ENCODE measurements at regions not wholly inside any gene's neighbourhood (a gene's known extent, or its start where the extent isn't known, plus 50 kb on each side); places are given as distances from the start of the nearest gene placed in this dataset.

DNA sequence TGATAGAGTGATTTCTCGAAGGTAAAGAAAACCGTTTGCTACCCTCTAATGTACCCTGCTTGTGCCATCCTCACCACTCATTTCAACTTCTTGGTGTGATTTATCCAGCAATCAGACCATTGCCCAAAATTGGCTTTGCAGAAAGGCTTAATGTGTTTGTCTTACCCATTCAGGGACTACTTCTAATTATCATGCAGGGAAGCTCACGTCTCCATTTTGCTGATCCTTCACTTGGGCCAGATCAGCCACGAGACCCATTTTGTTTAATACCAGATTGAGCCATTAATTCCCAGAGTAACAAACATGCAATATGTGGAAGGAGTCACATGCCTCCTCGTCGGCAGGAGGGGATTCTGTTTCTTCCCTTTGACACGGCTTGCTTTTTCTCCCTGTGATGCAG, 51.1 kb upstream of the CRY1 start:
- no peak for DNase-seq (ENCODE audit: low read depth)
- no peak overlapping the region for H3K4me3 ChIP-seq (ENCODE audit: low read depth, low read length)
- TF ChIP-seq, protein P1, sequence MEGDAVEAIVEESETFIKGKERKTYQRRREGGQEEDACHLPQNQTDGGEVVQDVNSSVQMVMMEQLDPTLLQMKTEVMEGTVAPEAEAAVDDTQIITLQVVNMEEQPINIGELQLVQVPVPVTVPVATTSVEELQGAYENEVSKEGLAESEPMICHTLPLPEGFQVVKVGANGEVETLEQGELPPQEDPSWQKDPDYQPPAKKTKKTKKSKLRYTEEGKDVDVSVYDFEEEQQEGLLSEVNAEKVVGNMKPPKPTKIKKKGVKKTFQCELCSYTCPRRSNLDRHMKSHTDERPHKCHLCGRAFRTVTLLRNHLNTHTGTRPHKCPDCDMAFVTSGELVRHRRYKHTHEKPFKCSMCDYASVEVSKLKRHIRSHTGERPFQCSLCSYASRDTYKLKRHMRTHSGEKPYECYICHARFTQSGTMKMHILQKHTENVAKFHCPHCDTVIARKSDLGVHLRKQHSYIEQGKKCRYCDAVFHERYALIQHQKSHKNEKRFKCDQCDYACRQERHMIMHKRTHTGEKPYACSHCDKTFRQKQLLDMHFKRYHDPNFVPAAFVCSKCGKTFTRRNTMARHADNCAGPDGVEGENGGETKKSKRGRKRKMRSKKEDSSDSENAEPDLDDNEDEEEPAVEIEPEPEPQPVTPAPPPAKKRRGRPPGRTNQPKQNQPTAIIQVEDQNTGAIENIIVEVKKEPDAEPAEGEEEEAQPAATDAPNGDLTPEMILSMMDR (IDR thresholded peaks at IDR 0.05; ENCODE audit: insufficient read depth, low read depth, low read length), result no peak

DNA sequence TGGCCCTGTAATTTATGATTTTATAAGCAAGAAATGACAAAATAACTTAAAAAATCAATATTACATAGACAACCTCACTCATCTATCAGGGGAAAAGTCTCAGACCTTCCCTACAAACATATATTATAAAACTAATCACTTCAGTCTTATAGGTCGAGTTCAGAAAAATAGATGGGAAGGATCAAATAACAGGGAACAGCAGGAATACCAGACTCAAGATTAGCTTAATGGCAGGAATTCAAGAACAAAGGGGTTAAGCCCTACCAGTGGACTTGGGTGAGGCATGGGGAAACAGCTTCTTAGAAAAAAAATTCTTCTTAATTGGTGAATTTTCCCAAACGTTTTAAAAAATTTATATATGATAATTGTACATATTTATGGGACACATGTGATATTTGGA, 51.6 kb upstream of the CRY1 start:
- TF ChIP-seq, protein P1 (IDR thresholded peaks at IDR 0.05; ENCODE audit: insufficient read depth, low read depth, low read length), result no peak
- DNase-seq (ENCODE audit: low read depth), result no peak
- H3K4me3 ChIP-seq (ENCODE audit: low read depth, low read length), result no peak overlapping the region

GRCh38 chr12:107145397-107145796, 52.0 kb upstream of the CRY1 start:
- H3K4me3 ChIP-seq (ENCODE audit: low read depth, low read length), result no peak overlapping the region
- peak; percentile 26 for DNase-seq (ENCODE audit: low read depth)
- TF ChIP-seq, protein P1 (IDR thresholded peaks at IDR 0.05; ENCODE audit: insufficient read depth, low read depth, low read length), result no peak

DNA sequence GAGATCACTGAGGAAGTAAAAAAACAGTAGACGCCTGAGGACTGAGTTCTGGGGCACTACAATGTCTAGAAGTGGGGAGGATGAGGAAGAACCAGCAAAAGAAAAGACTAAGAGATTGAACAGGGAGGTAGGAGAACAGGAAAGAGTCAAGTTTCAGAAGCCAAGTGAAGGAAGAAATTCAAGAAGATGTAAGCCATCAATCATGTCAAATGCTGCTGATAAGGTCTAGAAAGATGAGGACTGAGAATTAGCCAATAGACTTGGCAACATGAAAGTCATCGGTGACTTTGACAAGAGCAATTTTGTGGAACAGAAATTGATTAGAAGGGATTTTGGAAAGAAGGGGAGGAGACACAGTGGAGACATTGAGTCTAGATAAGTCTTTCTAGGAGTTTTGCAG, 54.8 kb upstream of the CRY1 start:
- TF ChIP-seq, protein P1 (IDR thresholded peaks at IDR 0.05; ENCODE audit: insufficient read depth, low read depth, low read length), result no peak
- no peak for DNase-seq (ENCODE audit: low read depth)
- H3K4me3 ChIP-seq (ENCODE audit: low read depth, low read length), result no peak overlapping the region

DNA sequence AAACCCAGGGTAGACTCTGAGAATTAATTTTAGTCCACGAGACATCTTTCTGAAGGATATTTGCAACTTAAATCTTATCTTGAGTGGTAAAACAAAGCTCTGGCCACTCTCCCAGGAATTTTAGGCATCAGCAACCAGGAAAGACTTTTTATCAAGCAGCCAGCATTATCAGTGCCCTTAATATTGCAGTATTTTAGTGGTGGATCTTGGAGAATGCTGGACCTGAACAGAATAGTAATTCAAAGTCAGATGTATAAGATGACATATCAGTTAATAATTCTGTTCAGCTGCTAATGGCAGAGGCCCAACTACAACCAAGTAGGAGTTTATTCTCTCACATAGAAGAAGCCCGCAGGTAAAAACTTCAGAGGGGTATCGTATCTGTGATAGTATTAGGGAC, 59.0 kb upstream of the CRY1 start:
- no peak overlapping the region for H3K4me3 ChIP-seq (ENCODE audit: low read depth, low read length)
- TF ChIP-seq, protein P1 (IDR thresholded peaks at IDR 0.05; ENCODE audit: insufficient read depth, low read depth, low read length), result no peak
- no peak for DNase-seq (ENCODE audit: low read depth)

- DNase-seq (ENCODE audit: low read depth), result no peak
- H3K4me3 ChIP-seq (ENCODE audit: low read depth, low read length), result no peak overlapping the region
- TF ChIP-seq, protein P1 (IDR thresholded peaks at IDR 0.05; ENCODE audit: insufficient read depth, low read depth, low read length), result no peak
Observed at GRCh38 chr12:107159384-107159900, 66.1 kb upstream of the CRY1 start.

DNA sequence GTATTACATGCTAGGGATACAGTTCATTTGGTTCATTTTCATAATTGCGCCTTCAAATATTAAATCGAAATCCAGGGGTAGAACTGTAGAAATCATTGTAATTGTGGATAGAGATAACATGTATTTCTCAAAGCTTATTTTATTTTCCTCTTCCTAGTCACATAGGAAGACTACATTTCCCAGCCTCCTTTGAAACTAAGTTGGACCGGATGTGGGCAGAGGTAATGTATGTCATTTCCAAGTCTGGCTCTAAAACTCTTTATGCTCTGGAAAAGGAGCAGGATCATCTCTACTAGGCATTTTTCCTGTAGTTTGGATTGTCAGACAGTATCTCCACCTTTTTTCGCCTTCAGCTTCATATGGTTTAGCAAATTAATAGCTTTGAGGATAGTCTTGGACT, 70.1 kb upstream of the CRY1 start:
- TF ChIP-seq, protein P1 (IDR thresholded peaks at IDR 0.05; ENCODE audit: insufficient read depth, low read depth, low read length), result no peak

More for the DNA sequence above, 70.1 kb upstream of the CRY1 start:
- no peak for DNase-seq (ENCODE audit: low read depth)
- no peak overlapping the region for H3K4me3 ChIP-seq (ENCODE audit: low read depth, low read length)

Data from fibroblast of villous mesenchyme (primary cell).